Naive thymus-derived CD8-positive, alpha-beta T cell (primary cell): ENCODE measurements at regions not wholly inside any gene's neighbourhood (a gene's known extent, or its start where the extent isn't known, plus 50 kb on each side); places are given as distances from the start of the nearest gene placed in this dataset.

Source experiments
- ATAC-seq, 2 donors: fragments of 150-1000 bp; cut with Tn5 transposase in 1 of 2; sonication (Bioruptor Pico), chemical (Tn5 transposase) in 1 of 2; 1 replicate in 1 of 2; 2 replicates in 1 of 2; pipeline ENCODE4 v1.10.0; 2021; ENCODE audit warnings: mild to moderate bottlenecking in 2 of 2, moderate library complexity in 2 of 2
- POLR2A ChIA-PET: fragments of 350-600 bp; sonication (Branson Sonifier 250); formaldehyde crosslinking; loops from one replicate; lab custom pipeline; 2021; ENCODE audit warnings: antibody characterized with exemption; lab: Charles Lee
- DNase-seq, 10 donors: peaks; one replicate each; pipeline versions ENCODE4 v3.0.0 to v3.0.0-alpha.2; 2020 to 2022
- H3K27ac Mint-ChIP-seq, 10 donors: one replicate each; pipeline ENCODE4 v1.8.0; 2020 to 2022; ENCODE audit warnings: mild to moderate bottlenecking in 10 of 10, mixed read lengths in 10 of 10, moderate library complexity in 4 of 10, inconsistent platforms in 1 of 10
- H3K27me3 Mint-ChIP-seq, 5 donors: one replicate each; pipeline ENCODE4 v1.8.0; 2021 to 2022; ENCODE audit warnings: mixed read lengths in 5 of 5
- H3K36me3 Mint-ChIP-seq, 3 donors: one replicate each; pipeline ENCODE4 v1.8.0; 2020 to 2022; ENCODE audit warnings: mixed read lengths in 3 of 3, mild to moderate bottlenecking in 2 of 3, inconsistent platforms in 1 of 3
- H3K4me1 Mint-ChIP-seq, 4 donors: one replicate each; pipeline ENCODE4 v1.8.0; 2021 to 2022; ENCODE audit warnings: mixed read lengths in 4 of 4
- H3K4me3 Mint-ChIP-seq, 10 donors: one replicate each; pipeline ENCODE4 v1.8.0; 2020 to 2022; ENCODE audit warnings: mild to moderate bottlenecking in 10 of 10, mixed read lengths in 10 of 10, moderate library complexity in 6 of 10, inconsistent platforms in 1 of 10
- H3K9me3 Mint-ChIP-seq, 9 donors: one replicate each; pipeline ENCODE4 v1.8.0; 2020 to 2022; ENCODE audit warnings: mixed read lengths in 9 of 9, mild to moderate bottlenecking in 3 of 9, inconsistent platforms in 1 of 9, moderate library complexity in 1 of 9

DNA sequence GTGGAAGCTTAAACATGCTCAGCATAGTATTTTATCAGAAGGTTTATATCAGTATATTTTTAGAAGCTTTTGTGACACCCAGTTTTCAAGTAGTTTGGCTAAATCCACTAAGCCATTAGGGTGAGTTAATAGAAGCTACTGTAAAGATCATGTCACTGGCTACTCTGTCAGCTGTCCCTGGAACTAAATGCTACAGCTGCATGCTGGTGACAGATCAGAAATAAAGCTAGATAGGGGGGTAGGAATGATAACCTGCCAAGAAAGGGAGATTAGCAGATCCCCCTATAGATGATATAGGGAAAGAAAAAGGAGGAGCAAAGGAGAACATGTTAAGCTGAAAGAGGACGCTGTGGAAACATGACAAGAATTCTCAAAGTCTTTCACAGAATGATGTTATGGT, 363.2 kb downstream of the QKI start:
- POLR2A ChIA-PET = no interaction called here
- Mint-ChIP-seq H3K27ac (no peak overlapping the region), H3K9me3 (peaks cover 0 to 2% (median 0%) of the 10 kb centered on the region in 9 donors), H3K4me3 (no peak overlapping the region), H3K36me3 (no peaks in the 10 kb centered on the region), H3K4me1 (peaks cover 0 to 3% (median 1%) of the 10 kb centered on the region in 4 donors), H3K27me3 (peaks cover 10 to 30% (median 19%) of the 10 kb centered on the region in 5 donors)
- DNase-seq (no peak), ATAC-seq (no peak)

DNA sequence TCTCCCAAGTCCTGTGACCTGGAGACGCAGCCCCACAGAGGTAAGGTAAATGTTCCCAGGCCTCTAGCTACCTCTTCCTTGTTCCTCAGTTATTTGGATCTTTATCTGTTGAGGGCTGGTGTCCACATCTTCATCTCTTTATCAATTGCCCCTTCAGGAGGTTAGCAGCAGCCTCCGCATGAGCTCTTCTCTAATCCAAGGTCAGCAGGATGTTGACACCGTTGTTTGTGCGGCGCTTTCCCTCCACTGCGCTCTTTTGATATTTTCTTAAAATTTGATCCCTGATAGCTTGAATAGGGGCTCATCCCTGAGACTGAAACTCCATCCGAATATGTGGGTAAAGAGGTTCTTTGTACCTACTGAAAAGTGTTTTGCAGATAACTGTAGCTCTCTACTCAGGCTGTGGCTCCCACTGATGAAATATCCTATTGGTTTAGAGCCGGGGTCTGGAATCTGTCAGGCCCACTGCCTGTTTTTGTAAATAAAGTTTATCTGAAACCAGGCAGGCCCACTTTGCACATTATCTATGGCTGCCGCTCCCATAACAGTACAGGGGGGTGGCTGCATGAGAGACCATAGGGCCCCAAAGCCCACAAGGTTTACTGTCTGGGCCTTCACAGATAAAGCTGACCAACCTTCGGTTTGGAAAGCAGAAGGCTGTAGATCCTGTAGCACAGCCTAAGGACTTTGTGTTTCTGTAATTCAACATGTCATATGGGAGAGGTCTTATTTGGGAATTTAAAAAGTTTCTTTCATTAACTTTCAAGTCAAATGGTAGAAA, 362.6 kb downstream of the QKI start:
- Mint-ChIP-seq H3K4me1 (no peaks in the 10 kb centered on the region), H3K4me3 (no peak overlapping the region), H3K27ac (no peak overlapping the region), H3K9me3 (peaks cover 0 to 2% (median 0%) of the 10 kb centered on the region in 9 donors), H3K36me3 (no peaks in the 10 kb centered on the region), H3K27me3 (peaks cover 9 to 24% (median 16%) of the 10 kb centered on the region in 5 donors)
- POLR2A ChIA-PET = no interaction called here
- DNase-seq (no peak), ATAC-seq (no peak)

DNA sequence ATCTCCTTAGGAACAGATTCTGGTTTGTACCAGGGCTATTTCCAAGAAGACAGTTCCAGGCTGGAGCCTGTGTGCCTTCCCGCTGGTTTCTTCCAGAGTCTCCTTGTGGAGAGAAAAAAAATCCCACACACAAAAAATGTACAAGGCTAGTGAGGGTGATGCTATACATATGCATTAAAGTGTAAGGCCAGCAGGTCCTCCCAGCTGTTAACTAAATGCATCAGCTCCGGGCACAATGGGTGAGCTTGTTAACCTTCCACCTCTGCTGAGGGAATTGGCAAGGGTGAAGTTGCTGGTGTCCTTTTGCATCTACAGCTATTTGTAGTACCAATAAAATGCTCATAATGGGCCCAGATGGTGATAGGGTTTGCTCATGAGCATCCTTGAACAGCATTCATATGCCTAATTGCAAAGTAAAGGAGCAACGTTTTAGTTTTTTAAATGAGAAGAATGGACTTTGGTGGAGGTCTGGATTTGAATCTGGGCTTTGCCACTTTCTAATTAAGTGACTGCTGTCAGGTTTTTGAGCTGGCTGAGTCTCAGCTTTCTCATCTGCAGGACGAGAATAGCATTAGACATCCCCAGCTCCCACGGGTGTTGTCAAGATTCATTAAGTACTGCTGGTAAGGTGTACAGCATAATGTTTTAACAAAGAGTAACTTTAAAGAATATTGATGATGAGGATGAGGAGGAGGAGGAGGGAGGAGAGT, 361.8 kb downstream of the QKI start:
- Mint-ChIP-seq H3K4me1 (no peaks in the 10 kb centered on the region), H3K9me3 (peaks cover 0 to 2% (median 0%) of the 10 kb centered on the region in 9 donors), H3K36me3 (no peaks in the 10 kb centered on the region), H3K4me3 (no peak overlapping the region), H3K27ac (no peak overlapping the region), H3K27me3 (peaks cover 7 to 23% (median 15%) of the 10 kb centered on the region in 5 donors)
- ATAC-seq (no peak), DNase-seq (no peak)
- POLR2A ChIA-PET = no interaction called here

DNA sequence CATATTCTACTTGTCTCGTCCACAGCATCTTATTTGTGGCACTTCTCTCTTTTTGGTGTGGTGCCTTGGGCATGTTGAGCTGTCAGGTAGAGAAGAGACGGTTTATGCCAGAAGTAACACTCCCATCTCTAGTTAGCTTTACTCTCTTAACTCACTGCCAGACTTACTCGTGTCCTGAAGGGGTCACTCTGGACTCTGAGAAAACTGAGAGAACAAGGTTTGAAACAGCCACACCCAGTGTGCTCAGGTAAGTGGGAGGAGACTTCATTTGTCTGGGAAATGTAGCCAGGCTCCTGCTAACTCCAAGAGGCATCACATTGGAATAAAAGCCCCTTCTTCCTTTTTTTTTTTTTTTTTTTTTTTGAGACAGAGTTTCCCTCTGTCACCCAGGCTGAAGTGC, 360.8 kb downstream of the QKI start:
- Mint-ChIP-seq H3K36me3 (no peaks in the 10 kb centered on the region), H3K4me1 (no peaks in the 10 kb centered on the region), H3K4me3 (no peak overlapping the region), H3K9me3 (peaks cover 0 to 2% (median 0%) of the 10 kb centered on the region in 9 donors), H3K27ac (no peak overlapping the region), H3K27me3 (peaks cover 4 to 23% (median 11%) of the 10 kb centered on the region in 5 donors)
- ATAC-seq = no peak
- POLR2A ChIA-PET = no interaction called here
- DNase-seq = no peak

DNA sequence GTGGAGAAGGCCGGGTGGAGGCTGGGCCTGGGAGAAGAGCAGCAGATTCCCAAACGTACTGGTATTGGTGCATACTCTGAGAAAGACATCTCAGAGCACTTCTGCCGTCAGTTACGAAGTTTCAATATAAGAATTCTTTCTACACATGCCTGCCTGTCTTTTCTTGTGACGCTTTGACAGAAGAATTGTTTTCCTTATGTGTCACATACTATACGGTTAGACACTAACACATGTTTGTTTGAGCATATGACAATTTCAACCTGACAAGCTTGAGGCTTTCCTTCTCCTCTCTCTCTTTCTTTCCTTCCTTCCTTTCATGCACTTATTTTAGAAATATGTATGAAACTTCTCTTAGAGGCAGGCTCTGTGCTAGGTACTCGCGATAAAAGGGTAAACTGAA, 360.0 kb downstream of the QKI start:
- Mint-ChIP-seq H3K4me3 (no peak overlapping the region), H3K27ac (no peak overlapping the region)

DNA sequence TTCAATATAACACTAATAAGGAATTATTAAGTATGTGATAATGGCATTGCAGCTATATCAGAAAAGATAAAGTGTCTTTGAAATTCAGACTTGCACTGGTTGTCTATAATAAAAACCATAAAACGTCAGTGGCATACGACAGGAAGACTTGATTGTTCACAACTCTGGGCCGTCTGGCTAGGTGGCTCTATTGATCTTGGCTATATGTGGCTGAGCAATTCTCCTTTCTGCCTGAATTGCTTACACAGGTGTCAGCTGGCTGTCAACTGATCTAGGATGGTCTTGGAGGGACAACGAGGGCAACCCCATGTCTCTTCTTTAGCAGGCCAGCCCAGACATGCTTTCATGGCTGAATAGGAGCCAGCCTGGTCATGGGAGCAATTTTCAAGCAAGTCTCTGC, 359.1 kb downstream of the QKI start:
- no peak for ATAC-seq
- H3K9me3 Mint-ChIP-seq = peaks cover 0 to 2% (median 0%) of the 10 kb centered on the region in 9 donors
- no peaks in the 10 kb centered on the region for H3K4me1 Mint-ChIP-seq
- H3K27ac Mint-ChIP-seq = no peak overlapping the region
- POLR2A ChIA-PET = no interaction called here
- DNase-seq = no peak
- H3K4me3 Mint-ChIP-seq = no peak overlapping the region
- peaks cover 2 to 27% (median 9%) of the 10 kb centered on the region in 5 donors for H3K27me3 Mint-ChIP-seq
- H3K36me3 Mint-ChIP-seq = no peaks in the 10 kb centered on the region

More for the DNA sequence above, 360.0 kb downstream of the QKI start:
- ATAC-seq (no peak), DNase-seq (no peak)
- Mint-ChIP-seq H3K9me3 (peaks cover 0 to 2% (median 0%) of the 10 kb centered on the region in 9 donors), H3K36me3 (no peaks in the 10 kb centered on the region), H3K27me3 (peaks cover 2 to 23% (median 9%) of the 10 kb centered on the region in 5 donors), H3K4me1 (no peaks in the 10 kb centered on the region)
- POLR2A ChIA-PET = no interaction called here

DNA sequence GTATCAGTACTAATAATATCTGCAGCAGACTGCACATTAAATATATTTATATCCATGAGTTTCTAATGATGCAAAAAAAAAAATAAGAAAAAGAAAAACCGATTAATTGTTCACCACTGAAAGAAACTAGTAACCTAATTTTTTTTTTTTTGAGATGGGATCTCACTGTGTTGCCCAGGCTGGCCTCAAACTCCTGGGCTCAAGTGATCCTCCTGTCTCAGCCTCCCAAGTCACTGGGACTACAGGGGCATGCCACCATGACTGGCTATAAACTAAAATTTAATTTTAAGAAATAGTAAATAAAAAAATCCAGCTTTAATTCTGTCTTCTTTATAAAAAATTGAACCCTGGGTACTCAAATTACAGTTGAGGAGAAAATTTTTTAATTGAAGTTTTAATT, 358.2 kb downstream of the QKI start:
- POLR2A ChIA-PET = no interaction called here
- peaks cover 2 to 27% (median 8%) of the 10 kb centered on the region in 5 donors for H3K27me3 Mint-ChIP-seq
- ATAC-seq = no peak
- no peaks in the 10 kb centered on the region for H3K36me3 Mint-ChIP-seq
- H3K4me3 Mint-ChIP-seq = no peak overlapping the region
- H3K27ac Mint-ChIP-seq = no peak overlapping the region
- no peaks in the 10 kb centered on the region for H3K4me1 Mint-ChIP-seq
- no peak for DNase-seq
- peaks cover 0 to 2% (median 0%) of the 10 kb centered on the region in 9 donors for H3K9me3 Mint-ChIP-seq

DNA sequence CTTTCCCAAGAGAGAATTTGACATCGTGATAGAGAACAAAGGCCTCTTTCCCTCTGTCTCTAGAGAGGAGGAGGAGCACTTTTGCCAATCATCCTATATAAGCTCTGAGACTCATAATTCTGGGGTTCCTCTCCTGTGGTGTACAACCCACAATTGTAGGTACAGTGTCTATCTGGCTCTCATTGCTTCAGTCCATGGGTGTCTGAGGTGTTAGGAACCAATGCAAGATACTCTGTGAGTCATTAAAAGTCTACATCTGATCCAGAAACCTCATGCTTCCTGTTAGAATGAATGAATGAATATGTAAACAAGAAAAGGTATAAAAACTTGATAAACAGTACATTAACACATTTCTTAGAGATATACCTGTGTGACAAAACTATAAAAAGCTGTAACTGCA, 356.7 kb downstream of the QKI start:
- POLR2A ChIA-PET = no interaction called here
- no peak for DNase-seq
- peaks cover 3 to 25% (median 11%) of the 10 kb centered on the region in 5 donors for H3K27me3 Mint-ChIP-seq
- peak overlapping the region in 1 of 10 donors; percentile 54 for H3K27ac Mint-ChIP-seq
- peaks cover 0 to 2% (median 0%) of the 10 kb centered on the region in 9 donors for H3K9me3 Mint-ChIP-seq
- no peak for ATAC-seq
- no peaks in the 10 kb centered on the region for H3K36me3 Mint-ChIP-seq
- no peaks in the 10 kb centered on the region for H3K4me1 Mint-ChIP-seq
- H3K4me3 Mint-ChIP-seq = no peak overlapping the region

DNA sequence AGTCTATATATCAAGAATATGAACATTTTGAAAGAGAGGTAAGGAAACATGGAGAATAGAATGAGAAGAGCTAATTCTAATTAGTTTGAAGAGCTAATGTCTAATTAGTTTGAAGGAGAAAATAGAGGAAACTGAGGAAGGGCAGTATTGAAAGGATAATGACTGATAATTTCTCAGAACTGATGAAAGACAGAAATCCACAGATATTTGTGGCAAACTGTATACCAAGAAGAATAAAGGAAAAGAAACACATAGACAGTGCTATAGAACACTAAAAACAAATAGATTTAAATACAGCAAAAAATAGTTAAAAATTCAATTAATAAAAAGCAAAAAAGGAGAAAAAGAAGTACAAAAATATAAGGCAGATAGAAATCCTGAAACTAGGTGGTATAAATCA, 354.4 kb downstream of the QKI start:
- Mint-ChIP-seq H3K4me3 (no peak overlapping the region), H3K9me3 (peaks cover 0 to 2% (median 0%) of the 10 kb centered on the region in 9 donors), H3K27ac (no peak overlapping the region), H3K36me3 (no peaks in the 10 kb centered on the region), H3K4me1 (no peaks in the 10 kb centered on the region), H3K27me3 (peaks cover 6 to 38% (median 18%) of the 10 kb centered on the region in 5 donors)
- POLR2A ChIA-PET = no interaction called here
- ATAC-seq (no peak), DNase-seq (no peak)

DNA sequence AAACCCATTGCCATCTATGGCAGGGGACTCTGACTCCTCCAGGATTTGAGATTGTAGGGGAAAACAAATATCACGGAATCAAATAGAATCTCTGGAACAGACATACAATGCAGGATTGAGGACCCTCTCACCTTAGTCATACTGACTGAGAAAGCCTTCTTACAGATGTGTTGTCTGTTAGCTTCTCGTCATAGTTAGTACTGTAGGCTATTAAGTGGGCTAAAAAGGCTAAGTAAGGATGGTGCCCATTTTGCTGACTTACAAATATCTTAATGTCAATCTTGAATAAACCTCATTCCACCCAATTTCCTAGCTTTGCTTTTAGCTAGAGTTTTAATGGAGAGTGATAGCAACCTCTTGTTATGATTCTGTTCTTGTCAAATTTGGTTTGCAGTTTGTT, 352.4 kb downstream of the QKI start:
- POLR2A ChIA-PET = no interaction called here
- no peak overlapping the region for H3K27ac Mint-ChIP-seq
- peaks cover 0 to 2% (median 0%) of the 10 kb centered on the region in 9 donors for H3K9me3 Mint-ChIP-seq
- peaks cover 11 to 51% (median 19%) of the 10 kb centered on the region in 5 donors for H3K27me3 Mint-ChIP-seq
- ATAC-seq = no peak
- peaks cover 0 to 2% (median 0%) of the 10 kb centered on the region in 3 donors for H3K36me3 Mint-ChIP-seq
- no peak for DNase-seq
- no peak overlapping the region for H3K4me3 Mint-ChIP-seq
- H3K4me1 Mint-ChIP-seq = no peaks in the 10 kb centered on the region

DNA sequence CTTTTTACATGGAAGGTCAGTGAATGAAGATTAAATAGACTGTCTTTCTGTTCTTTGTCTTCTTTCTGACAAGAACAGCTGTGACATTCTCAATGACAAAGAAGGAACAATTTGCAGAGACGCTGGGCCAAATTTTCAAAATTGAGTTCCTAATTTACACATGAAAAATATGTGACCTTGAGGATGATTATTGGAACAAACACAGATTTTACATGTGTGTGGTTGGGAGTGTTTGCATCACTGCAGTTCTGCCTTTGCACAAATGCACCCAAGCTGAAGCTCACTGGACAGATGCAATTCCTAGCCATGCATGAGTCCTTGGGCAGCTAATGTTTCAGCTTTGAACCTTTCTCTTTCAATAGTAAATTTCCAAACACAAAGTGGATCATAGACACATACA, 350.8 kb downstream of the QKI start:
- POLR2A ChIA-PET = no interaction called here
- Mint-ChIP-seq H3K4me1 (no peaks in the 10 kb centered on the region), H3K27ac (no peak overlapping the region), H3K36me3 (peaks cover 0 to 2% (median 0%) of the 10 kb centered on the region in 3 donors), H3K4me3 (no peak overlapping the region), H3K9me3 (peaks cover 0 to 2% (median 0%) of the 10 kb centered on the region in 9 donors), H3K27me3 (peaks cover 14 to 51% (median 26%) of the 10 kb centered on the region in 5 donors)
- ATAC-seq (no peak), DNase-seq (no peak)

DNA sequence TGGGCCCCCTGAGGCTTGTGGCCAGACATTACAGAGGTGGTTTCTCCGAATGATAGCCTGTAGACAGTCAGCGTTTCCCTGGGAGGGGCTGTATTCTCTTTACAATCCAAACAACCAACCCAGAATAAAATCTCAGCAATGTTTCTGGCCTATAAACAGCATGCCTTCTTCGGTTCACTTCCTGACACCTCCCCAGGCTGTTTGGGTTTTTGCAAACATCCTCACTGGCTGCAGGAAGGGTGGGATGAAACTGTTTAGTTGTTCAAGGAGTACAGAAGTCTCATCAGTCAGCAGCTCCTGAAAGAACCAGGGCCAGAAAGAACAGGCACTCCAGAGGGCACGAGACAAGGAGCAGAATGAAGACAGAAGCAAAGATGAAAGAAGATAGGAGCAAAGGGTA, 350.0 kb downstream of the QKI start:
- Mint-ChIP-seq H3K9me3 (peaks cover 0 to 2% (median 0%) of the 10 kb centered on the region in 9 donors), H3K4me3 (no peak overlapping the region), H3K36me3 (peaks cover 0 to 2% (median 0%) of the 10 kb centered on the region in 3 donors), H3K27ac (no peak overlapping the region), H3K27me3 (peaks cover 17 to 52% (median 24%) of the 10 kb centered on the region in 5 donors), H3K4me1 (no peaks in the 10 kb centered on the region)
- ATAC-seq (no peak), DNase-seq (no peak)
- POLR2A ChIA-PET = no interaction called here

DNA sequence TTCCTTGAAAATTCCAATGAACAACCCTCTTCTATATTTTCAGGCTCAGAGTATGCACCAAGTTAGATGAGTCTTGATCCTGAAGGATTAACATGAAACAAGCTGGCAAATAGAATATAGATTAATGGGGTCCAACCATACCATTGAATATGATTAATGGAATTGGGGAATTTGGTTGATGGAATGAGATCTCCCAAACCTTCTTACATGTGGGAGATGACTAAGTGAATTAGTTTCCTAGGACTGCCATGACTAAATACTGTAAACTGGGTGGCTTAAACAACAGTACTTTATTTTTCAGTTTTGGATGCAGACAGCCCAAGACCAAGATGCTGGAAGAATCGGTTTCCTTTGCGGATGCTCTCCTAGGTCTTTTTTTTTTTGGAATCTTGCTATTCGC, 347.0 kb downstream of the QKI start:
- peaks cover 0 to 2% (median 0%) of the 10 kb centered on the region in 3 donors for H3K36me3 Mint-ChIP-seq
- DNase-seq (no peak), ATAC-seq (no peak)
- H3K27ac Mint-ChIP-seq = no peak overlapping the region
- H3K9me3 Mint-ChIP-seq = no peaks in the 10 kb centered on the region
- POLR2A ChIA-PET = no interaction called here
- no peak overlapping the region for H3K4me3 Mint-ChIP-seq
- peaks cover 15 to 54% (median 29%) of the 10 kb centered on the region in 5 donors for H3K27me3 Mint-ChIP-seq
- peaks cover 0 to 12% (median 0%) of the 10 kb centered on the region in 4 donors for H3K4me1 Mint-ChIP-seq
